ENCODE measurements at regions not wholly inside any gene's neighbourhood (a gene's known extent, or its start where the extent isn't known, plus 50 kb on each side); places are given as distances from the start of the nearest gene placed in this dataset.

- TF ChIP-seq, protein P1, sequence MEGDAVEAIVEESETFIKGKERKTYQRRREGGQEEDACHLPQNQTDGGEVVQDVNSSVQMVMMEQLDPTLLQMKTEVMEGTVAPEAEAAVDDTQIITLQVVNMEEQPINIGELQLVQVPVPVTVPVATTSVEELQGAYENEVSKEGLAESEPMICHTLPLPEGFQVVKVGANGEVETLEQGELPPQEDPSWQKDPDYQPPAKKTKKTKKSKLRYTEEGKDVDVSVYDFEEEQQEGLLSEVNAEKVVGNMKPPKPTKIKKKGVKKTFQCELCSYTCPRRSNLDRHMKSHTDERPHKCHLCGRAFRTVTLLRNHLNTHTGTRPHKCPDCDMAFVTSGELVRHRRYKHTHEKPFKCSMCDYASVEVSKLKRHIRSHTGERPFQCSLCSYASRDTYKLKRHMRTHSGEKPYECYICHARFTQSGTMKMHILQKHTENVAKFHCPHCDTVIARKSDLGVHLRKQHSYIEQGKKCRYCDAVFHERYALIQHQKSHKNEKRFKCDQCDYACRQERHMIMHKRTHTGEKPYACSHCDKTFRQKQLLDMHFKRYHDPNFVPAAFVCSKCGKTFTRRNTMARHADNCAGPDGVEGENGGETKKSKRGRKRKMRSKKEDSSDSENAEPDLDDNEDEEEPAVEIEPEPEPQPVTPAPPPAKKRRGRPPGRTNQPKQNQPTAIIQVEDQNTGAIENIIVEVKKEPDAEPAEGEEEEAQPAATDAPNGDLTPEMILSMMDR (IDR thresholded peaks at IDR 0.05; ENCODE audit: low read length), result no peak
- no peak for TF ChIP-seq EZH2phosphoT487 (IDR thresholded peaks at IDR 0.05; ENCODE audit: low read length)
Observed at GRCh38 chr1:87578464-87578863, 249.8 kb downstream of the LMO4 start.
